Muscle of arm (tissue), 1 donor: ENCODE measurements at regions not wholly inside any gene's neighbourhood (a gene's known extent, or its start where the extent isn't known, plus 50 kb on each side); places are given as distances from the start of the nearest gene placed in this dataset.
"Not testable (repeated sequence)": the region's sequence is repeated elsewhere in the genome, so short reads cannot be mapped to it uniquely, and the experiment has no call there.

Experiments
- DNase-seq: peaks from one replicate; pipeline ENCODE4 v3.0.0-alpha.2; 2013

DNA sequence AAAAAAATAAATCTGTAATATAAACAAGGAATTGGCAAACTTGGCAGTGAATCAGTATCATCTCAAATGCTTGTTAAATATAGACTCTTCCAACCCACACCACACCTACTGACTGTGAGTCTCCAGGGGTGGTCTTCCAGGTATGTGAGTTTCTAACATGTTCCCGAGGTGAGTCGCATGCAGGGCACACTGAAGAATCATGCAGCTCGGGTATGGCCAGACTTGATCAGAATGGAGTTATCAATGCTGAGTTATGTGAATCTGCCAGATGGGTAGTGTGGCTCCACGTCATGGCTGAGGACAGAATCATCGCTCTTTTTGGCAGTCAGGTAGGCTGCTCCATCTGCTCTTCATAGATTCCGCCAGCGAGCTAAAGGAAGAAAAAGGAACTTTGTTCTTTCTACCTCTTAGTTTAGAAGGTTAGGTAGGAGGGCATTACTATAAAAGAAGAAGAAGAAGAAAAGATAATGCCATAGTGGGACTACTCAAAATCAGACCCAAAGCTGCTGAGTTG lies 1279.7 kb upstream of the ZEB2 start:
- no peak for DNase-seq

DNA sequence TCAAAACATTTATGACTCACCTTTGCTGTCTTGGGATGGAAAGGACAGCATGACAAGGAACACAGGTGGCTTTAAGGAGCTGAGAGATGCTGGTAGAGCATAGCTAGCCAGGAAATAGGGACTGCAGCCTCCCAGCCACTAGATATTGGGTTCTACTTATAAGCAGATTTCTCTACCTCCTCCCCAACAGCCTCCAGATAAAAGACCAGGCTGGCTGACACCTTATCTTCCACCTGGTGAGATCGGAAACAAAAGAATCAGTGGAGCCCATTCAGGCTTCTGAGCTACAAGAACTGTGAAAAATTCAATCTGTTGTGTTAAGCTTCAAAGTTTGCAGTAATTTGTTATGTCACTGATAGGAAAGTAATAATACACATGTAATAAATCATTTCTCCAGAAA lies 1278.5 kb upstream of the ZEB2 start:
- DNase-seq: no peak

DNA sequence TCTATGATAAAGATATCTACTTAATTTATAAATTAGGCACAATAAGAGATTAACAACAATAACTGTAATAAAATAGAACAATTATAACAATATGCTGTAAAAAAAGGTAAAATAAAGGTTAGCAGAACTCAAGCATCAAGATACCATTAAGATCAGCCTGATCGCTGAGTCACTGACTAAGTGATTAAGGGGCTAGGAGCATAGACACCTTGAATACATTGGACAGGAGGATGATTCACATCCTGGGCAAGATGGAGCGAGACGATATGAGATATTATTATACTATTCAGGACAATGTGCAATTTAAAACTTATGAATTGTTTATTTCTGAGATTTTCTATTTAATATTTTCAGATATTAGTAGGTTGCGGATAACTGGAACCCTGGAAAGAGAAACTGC lies 1277.8 kb upstream of the ZEB2 start:
- no peak for DNase-seq

DNA sequence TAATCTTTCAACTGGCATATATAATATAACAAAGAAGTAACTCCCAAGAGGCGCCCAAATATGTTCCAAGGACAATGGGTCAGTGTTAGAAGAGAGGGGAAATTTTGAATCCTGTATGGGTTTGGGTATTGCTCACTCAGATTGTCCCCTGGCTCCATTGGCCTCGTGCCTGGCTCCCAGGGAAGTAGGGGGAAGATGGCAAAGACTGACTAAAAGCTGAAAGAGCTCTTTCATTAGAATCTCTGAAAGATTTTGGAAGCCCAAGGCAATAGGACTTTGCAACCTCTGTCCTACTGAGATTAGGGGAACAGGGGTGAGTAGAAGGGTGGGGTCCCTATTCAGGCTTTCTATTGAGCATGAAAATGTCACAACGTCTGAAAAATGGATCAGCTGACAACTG lies 1272.8 kb upstream of the ZEB2 start:
- DNase-seq: no peak

DNA sequence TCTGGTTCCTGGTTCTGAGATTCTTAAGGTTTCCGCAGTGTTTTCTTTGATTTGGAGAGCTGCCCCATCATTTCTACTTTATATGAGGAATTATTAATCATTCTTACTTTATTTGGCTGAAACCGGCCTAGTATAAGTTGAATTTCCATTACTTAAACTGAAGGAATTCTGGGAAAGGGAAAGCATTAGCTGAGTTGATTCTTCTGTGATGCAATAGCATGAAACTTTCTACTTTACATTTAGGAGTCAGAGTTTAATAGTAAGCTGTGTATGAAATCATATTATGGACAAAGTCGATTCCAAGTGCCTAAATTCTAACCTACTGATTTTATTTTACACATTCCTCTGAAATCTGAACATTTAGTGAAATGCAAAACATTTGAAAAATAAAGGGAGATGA lies 1269.7 kb upstream of the ZEB2 start:
- no peak for DNase-seq

DNA sequence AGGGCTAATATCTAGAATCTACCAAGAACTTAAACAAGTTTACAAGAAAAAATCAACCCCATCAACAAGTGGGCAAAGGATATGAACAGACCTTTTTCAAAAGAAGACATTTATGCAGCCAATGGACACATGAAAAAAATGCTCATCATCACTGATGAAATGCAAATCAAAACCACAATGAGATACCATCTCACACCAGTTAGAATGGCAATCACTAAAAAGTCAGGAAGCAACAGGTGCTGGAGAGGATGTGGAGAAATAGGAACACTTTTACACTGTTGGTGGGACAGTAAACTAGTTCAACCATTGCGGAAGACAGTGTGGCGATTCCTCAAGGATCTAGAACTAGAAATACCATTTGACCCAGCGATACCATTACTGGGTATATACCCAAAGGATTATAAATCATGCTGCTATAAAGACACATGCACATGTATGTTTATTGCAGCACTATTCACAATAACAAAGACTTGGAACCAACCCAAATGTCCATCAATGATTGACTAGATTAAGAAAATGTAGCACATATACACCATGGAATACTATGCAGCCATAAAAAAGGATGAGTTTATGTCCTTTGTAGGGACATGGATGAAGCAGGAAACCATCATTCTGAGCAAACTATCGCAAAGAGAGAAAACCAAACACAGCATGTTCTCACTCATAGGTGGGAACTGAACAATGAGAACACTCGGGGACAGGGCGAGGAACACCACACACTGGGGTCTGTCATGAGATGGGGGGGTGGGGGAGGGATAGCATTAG lies 1267.9 kb upstream of the ZEB2 start:
- not testable (repeated sequence) for DNase-seq

DNA sequence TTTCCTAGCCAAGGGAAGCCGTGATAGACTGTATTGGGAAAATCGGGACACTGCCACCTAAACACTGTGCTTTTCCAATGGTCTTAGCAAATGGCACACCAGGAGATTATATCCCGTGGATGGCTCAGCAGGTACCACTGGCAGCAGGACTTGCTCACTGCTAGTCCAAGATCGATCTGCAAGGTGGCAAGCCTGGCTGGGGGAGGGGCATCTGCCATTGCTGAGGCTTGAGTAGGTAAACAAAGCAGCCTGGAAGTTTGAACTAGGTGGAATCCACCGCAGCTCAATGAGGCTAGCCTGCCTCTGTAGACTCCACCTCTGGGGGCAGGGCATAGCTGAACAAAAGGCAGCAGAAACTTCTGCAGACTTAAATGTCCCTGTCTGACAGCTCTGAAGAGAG lies 1262.7 kb upstream of the ZEB2 start:
- DNase-seq: not testable (repeated sequence)

DNA sequence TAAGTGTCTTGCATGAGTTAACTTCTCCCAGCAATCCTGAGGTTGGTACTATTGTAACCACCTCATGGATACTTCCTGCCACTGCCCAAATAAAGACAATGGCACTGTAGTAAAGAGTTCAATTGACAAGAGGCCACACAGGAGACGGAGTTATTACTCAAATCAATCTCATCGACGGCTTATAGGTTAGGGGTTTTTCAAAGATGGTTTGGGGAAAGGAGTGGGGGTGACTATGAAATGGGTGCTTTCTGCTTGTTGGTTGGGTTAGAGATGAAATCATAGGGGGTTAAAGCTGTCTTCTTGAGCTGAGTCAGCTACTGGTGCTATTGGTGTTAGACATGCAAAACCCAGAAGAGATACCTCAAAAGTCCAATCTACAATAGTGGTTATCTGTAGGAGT lies 1258.0 kb upstream of the ZEB2 start:
- DNase-seq: no peak

DNA sequence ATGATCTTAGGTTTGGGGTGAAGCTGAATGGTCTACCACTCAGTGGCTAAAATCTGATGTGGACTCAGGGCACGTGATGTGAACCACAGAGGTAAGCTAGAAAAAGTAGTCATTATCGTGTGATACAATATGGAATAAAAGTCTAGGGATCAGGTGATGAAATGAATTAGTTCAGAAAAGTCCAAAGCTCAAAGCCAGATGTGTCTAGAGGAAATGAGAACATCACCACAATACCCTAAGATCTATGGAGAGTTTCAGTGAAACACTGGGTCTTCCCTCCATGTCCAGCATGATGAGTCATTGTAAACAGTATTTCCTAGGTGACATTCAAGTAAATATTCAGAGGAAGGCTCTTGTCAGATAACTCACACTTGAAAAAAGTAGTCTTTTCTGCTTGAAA lies 1257.4 kb upstream of the ZEB2 start:
- DNase-seq: no peak

DNA sequence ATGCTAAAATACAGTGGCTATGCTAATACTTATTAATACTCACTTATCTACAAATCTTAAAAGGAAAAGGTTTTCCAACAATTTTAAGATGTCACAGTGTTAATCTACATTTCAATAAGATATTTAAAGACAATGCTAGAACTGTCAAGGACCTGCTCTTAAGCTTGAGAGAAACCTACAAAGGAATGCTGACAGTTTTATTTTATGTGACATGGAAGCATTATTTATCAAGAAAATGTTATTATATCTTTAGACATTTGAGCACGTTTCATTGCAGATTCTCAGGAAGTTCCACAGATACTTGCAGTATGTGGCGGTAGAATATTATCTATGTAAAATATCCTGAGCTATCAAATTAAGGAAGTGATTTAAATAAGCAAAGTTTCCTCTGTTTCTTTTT lies 1255.7 kb upstream of the ZEB2 start:
- no peak for DNase-seq

DNA sequence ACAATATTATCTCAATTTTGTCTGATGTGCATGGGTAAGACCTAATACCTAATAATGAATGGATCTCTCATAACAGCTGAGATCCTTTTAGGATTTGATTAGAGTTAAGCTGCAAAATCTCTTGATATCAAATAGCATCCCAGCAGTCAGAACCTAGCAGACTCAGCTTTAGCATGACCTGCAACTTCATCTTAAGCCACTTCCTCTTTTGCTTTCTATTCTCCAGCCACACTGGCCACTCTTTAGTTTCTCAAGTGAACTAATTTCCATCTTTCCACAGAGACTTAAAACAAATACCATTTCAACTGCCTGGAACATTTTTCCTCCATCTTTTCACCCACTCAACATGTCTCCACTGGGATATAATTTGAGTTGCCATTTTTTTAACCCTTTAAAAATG lies 1251.6 kb upstream of the ZEB2 start:
- DNase-seq: no peak

DNA sequence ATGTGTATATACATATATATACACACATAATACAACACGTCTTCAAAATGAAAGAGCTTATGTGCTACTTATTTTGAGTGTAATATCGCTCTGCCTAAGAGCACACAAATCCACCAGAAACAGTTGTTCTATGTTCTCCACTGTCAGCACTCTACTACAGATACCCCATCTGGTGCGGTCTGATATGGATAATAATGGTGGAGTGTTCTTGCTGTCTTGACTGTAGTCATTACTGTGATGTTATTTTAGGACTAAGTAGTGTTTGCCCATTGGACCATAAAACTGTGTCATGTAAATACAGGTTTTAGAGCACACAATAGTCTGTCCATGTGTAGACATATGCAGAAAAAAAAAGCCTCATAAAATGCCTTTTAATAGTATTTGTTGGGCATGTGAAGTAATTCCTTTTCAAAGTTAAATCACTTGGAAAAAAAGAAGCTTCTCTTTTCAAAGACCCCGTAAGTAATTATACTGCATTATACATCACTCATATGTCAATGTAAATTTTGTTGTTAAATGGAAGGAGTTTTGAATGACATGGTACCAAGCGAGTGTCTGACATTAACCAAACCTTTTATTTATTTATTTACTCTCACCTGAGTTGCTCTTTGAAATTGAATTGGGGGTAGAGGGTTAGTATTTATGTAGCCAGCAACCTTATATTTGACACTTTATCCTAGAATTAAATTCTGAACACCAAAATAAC lies 1249.2 kb upstream of the ZEB2 start:
- DNase-seq: no peak

DNA sequence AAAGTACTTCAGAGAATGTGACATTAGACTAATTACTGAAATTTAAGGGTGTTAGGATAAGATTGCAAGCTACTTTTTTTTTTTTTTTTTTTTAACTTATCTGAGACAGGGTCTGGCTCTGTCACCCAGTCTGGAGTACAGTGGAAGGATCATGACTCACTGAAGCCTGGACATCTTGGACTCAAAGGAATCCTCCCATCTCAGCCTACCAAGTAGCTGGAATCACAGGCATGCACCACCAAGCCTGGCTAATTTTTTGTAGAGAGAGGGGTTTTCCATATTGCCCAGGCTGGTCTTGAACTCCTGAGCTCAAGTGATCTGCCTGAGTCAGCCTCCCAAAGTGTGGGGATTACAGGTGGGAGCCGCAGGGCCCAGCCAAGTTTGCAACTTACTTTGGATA lies 1246.0 kb upstream of the ZEB2 start:
- DNase-seq: no peak

DNA sequence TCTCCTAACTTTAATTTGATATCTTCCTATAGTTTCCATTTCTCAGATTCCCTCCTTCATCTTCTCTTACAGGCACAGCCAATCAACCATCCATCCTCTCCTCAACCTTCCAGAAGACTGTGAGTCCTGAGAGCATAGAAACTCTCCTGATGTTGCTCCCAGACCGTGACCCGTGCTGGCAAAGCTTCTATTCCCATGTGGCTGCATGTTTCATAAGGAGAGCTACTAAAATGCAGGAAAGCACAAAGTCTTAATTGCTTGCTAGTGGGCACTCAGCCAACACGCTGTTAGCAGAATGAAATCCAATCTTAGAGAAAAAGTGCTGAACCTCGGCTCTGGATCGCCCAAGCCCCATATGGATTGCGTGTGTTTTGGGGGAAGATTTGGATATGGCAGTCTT lies 1244.7 kb upstream of the ZEB2 start:
- DNase-seq: no peak

DNA sequence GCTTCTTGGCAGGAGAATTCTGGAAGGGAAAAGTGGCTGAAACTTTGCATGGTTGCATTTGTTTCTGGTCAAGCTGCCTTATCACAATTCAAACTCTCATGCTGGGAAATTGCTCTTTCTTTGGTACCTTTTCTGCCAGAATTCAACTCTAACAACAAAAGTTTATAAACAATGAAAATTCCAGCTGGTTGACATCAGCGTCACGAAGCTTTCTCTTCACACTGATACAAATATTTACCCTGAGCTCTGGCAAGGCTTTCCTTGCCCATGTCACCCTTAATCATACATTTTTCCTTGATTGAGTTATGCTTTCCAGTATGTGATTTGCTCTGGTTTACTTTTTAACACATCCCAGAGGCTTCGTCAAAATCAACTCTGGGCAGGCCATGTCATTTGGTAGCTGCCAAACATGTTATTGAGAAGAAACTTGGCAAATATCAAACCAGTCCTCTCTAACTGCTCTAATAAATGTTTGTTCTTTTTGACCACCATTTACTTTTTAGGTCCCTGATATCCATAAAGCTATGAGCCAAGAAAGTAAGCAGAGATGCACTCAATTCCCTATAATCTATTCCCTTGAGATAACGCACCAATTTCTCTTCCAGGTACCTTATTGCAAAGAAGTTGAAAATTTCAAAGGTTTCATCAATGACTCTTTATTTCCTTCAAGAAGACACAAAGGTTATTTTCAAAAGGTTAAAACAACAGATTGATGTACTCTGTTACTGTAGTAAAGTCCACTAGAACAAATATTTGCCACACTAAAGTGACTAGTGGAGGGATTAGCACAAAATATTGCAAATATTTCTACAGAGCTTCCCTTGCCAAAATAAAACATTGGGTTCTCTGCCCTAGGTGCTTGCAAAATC lies 1241.1 kb upstream of the ZEB2 start:
- peak; percentile 42 for DNase-seq

DNA sequence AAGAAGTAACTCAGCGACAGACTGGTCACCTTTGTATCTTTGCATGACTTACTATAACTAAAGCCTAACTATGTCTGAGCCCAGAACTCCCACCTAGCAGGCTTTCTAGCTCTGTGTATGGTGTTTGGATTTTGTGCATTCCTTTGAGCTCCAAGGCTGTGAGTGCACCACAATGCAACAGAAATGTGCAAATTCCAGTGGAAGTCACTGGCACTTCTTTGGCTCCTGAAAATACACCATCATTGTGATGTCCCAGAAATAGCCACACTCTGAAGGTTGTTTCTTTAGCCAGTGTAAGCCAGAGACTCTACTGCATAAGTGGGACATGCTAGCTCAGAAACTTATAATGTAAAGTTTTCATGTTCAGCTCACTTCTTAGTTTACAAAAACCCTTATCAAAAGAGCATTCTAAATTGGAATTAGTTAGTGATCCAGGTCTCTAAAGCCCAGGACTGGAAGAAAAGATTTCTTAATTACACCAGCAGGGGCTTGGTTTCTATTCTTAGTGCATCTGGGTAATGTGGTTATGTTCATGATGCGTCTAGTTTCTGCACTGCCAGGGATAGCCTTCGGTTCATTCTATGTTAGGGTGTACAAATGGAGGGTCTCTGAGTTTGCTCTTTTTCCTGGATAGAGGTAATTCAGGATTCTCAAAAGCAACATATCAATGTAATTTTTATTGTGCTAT lies 1239.5 kb upstream of the ZEB2 start:
- DNase-seq: no peak

DNA sequence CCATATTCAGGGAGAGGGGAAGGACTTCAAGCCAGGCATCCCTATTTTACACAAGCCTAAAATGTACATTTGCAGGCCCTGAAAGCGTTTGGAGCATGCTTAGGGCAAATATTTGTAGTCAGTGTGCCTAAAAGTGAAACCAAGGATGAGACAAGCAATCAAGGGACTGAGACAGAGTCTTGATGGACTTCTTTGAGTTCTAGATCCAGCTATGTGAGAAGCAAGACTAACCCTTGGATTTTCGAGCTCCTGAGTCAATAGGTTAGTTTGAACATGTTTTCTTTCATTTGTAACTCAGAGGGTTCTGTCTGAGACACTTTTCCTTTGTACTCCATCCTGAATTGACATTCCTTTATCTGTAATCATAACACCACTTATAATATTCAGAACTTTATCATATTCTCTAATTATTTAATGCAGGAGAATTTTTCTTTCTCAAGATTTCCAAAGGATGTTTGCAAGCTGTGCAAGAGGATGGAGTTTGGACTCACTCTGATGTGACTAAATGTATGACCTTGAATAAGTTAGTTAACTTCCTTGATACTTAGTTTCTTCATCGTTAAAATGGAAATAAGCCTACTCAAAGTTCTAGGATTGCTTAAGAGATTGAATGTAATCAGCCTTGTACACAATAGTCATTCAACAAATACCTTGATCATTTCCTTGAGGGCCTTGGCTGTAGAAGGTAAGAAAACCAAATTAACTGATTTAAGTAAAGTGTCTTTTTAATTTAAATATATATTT lies 1237.8 kb upstream of the ZEB2 start:
- DNase-seq: no peak

DNA sequence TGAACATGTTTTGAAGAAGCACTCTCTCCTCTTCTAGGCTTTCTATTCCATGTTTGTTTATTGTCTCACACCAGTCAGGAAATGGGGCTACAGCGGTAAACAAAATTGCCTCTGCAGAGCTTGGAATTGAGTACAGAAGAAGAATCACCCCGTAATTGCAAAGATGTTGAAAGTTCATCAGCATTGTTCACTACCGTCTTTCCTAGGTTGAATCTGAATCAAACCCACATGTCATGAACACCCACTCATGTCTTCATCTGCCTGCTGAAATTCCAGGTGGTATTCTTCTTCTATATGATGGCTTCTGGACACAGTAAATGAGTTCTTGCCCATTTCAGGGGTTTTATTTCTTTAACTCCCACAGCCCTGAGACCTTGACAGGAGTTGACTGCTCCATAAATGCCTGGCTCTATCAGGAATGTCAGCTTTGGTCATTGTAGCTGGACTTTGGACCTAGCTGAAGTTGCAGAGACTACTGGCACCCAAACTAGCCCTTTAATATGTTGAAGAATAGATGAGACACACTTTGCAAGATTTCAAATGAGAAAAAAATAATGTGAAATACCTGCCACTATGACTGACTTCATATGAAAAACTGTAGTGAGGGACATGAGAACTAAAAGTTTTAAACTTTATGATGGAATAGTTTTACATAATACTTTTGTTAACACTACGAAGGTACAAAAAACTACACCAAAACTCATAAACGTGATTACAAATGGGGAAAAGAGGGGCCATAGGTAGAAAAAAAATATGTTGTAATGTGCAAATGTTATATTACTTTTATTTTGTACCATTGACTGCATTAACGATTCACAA lies 1235.3 kb upstream of the ZEB2 start:
- DNase-seq: no peak

DNA sequence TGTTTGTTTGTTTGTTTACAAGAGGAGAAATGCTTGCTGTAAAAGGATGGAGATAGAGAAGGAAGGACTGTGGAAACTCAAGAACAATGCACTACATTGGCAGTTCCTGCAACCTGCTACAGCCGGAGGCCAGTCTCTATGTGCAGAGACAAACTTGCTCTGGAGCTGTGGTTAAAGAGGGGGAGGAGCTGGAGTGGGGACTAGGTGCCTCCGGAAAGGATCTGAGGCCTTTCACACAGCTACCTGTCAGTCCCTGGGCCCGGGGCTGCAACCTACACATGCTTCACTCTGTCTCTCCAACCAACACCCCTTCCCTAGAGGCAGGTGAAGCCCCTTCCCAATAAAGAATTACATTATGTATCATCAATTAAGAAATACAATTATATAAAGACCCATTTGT lies 1234.0 kb upstream of the ZEB2 start:
- DNase-seq: no peak

DNA sequence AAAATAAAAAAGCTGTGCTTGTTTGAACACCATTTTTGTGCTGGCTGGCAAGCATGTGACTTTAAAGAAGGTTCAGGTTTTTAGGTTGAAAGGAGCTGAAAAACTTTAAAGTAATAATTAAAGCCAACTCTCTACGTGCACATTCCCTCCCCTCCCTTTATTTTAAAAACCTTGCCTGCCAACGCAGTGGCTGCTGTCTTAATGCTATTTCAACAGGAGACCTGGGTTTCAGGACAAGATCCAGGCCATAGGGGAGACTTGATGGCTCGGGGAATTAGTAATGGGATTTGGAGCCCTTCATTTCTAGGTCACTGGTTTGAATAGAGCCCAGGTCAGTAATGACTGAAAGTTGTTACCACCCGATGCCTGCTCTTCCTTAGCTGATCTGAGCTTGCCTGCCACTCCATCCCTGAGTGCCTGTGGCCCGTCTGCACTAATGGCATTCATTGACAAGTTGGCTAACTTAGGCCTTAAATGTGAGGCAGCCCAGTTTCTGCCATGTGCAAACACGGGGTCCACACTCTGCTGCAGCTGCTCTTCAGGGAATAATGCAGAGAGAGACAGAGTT lies 1233.2 kb upstream of the ZEB2 start:
- DNase-seq: no peak
